HG03378 (cell line): ENCODE measurements at regions not wholly inside any gene's neighbourhood (a gene's known extent, or its start where the extent isn't known, plus 50 kb on each side); places are given as distances from the start of the nearest gene placed in this dataset.

ENCODE experiments used
- ATAC-seq: cut with Tn5 transposase; IDR thresholded peaks from one replicate; pipeline ENCODE4 v1.9.1; 2021; ENCODE audit warnings: mild to moderate bottlenecking, moderate library complexity; ENCODE audit not compliant: unreplicated experiment

DNA sequence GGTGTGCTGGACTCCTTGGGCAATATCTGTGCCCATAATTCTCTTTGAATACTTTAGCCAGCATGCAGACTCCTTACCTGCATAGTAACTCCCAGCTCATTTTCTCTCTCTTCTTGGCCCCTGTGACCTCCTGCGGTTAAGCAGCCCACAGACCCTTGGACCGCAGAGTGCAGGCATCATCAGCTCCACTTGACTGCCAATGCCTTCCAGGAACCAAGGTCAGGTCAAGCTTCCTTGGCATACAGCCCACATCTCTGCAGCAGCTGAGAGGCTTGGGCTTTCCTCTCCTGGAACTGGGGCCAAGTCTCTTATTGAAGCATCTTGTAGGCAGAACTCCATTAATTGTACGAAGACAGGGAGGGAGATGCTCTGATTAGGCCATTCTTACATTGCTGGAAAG is 130.1 kb upstream of the PIEZO2 start:
- no peak for ATAC-seq

DNA sequence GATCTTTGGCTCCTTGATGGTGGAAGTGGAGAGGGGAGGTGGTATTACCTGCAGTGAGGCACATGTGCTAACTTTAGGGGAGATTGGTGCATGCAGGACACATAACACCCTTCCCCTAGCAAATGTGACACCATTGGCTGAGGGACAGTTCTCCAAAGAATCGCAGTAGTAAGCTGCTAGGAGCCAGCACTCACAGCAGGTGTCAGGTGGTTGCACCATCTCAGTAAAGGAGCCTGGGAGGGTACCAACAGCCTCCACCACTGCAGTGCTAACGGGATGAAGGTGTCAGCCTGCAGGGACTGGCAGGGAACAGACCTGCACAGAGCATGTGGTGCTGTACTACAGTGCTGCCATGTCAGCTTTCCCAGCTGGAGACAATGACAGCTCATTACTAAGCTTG is 127.3 kb upstream of the PIEZO2 start:
- no peak for ATAC-seq

DNA sequence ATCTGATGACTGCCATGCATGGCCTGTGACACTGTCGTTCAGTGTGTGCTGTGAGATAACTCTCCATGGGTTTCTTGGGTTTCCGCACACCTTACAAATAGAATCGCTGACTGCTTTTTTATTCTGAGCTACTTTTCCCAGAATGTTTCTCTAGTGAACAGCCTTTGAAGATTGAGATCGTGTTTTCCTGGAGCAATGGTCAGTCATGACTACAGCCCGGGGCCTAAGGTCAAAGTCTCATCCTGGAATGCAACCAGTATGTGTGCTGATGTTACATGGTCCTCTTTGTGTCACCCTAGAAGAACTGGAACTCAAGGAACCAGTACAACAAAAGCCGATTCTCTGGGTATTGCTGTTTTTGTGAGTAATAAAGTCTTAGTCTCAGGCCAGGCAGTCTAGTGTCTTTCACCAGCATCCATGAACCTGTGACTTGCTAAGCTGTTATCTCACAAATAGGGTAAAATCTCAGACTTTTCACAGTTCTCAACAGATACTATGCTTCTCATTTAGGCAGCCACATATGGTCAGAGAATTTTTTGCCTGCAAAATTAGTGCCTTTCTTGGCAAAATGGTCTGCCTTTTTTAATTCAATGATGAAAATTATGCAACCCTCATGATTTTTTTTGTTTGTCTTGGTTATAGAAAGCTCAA is 124.9 kb upstream of the PIEZO2 start:
- ATAC-seq, result no peak

DNA sequence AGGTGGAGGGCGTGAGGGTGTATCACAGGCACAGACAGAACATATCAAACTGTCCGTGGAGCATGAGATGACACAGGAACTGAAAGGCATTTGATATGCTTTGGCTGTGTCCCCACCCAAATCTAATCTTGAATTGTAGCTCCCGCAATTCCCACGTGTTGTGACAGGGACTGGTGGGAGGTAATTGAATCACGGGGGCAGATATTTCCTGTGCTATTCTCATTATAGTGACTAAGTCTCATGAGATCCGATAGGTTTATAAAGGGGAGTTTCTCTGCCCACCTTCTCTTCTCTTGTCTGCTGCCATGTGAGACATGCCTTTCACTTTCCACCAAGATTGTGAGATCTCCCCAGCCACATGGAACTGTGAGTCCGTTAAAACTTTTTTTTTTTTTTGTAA is 123.1 kb upstream of the PIEZO2 start:
- ATAC-seq, result no peak

DNA sequence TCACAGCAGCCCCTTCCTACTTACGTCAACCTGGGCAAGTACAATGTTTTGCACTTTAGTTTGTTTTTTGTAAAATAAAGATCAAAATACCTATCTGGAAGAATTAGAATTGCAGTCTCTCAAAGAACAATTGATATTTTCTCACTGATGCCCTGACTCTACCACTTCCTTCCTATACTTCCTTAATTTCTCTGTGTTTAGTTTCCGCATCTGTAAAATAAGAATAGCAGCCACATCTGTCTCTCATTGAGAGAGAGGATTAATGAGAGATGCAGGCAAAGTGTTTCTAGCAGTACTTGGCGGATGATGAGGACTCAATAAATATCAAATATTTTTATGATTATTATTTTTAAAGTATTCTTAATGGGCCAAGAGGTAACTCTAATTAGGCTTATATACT is 122.6 kb upstream of the PIEZO2 start:
- no peak for ATAC-seq

DNA sequence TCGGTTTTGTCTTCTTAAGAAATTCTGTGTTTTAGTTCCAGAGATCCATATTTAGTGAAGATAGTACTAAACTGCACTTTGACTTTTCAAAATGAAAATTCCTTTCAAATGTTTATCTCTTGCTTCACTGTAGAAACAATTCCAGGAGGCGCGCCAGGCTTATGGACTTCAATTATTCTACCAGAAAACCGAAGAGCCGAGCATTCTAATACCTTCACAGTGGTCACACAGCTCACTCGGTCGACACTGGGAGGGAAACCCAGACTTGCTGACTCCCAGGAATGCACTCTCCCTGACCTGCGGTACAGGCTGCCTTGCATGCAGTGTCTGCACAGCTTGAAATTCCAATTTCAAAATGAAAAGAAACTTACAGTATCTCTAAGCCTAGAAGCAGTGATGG is 119.9 kb upstream of the PIEZO2 start:
- ATAC-seq, result no peak

DNA sequence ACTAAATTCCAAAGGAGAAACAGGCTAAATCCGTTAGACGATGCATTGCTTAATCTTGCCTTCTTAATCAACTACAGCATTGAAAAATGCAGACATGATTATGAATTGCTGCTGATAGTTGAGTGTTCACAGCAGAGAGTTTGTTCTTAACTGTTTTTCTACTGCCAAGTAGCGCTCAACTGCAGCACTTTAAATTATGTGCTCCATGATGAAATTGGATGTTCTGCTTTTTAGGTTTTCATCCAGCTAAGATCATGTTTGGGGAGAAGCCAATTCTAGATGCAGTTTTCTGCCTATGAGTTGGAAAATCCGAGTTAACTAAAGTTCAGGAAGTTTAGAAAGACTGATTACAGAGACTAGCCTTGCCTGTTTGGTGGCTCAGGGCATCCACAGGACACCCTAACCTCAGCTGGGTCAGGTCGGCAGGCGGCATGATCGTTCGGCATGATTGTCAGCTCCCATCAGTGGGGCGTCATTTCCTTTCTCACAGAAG is 119.4 kb upstream of the PIEZO2 start:
- no peak for ATAC-seq

DNA sequence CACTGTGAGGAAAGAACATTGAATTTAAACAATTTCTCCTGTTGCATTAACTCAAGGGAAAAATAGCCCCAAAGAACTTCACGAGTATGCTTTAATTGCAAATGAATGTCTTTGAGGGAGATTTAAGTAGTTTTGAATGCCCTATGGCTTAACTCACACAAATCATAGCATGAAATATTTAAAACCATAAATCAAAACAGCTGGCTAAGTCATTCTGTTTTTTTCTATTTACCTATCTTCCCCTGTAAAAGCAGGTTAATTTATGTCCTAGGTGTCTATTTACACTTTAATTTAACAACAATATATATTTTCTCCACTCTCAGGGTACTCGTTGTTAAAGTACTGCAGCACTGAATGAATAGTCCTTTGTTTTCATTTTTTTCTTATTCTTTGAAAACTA is 118.8 kb upstream of the PIEZO2 start:
- no peak for ATAC-seq

DNA sequence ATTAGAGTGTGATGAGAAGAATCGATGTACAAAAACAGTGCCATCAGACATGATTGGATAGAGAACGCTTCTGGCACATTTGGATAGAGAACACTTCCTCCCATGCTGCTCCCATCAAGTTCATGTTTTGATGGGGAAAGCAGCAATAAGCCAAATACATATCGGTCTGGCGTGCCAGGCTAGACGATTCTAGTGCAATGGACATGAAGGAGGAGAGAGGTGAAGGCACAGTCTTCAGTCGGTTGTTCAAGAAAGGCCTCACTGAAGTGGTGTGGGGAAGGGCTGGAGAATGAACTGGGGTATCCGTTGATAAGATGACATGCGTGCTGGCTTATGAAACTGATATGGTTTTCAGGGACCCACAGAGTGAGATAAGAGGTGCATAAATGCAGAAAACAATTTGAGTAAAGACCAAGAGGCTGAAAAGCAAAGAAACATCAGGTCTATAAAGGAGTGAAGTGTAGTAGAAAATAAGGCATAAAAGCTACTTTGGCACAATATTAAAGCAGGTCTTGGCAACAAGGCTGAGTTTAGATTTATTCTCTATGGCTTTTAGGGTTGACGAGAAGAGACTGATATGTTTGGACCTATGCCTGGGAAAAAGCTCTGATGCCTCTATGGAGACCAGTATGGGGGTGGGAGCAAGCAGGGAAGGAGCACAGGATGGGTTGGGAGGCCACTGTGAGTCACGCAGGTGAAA is 117.6 kb upstream of the PIEZO2 start:
- no peak for ATAC-seq

DNA sequence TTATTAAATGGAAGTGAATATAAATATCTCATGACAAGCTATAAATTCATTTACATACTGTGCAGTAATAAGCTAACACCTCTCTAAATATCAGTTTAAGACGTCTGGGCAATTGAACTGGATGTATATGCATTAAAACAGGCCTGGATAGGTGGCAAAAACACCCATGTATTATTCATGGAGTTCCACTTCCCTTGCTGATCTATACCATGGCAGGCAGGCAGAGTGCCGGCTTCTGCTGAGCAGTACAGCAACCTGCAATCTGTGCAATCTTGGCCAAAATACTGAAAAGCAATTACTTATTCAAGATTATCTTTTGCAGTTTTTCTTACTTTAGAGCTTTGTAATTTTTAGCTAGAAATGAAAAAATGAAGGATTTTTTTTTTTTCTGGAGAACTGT is 112.1 kb upstream of the PIEZO2 start:
- ATAC-seq, result no peak

DNA sequence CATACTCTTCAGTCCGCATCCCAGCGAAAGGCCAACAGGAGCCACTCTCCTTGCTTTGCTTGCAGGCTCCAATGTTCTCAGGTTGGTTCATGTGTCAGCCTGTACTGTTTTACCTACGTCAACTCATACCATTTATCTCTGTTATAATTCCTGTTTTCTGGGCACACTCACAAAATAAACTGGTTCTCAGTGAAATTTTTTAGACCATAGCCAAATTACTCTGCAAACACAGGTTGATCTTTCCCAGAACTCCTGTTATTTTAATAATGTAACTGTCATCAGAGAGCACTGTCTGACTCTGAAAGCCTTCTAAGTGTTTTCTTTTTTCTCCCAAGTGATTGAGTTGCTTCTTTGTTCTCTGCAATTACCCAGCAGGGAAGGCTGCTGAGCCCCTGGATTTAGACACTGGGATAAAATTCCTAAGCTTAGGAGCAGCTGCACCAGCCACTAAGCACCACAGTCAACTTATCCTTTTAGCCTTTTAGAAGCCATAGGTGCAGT is 111.6 kb upstream of the PIEZO2 start:
- no peak for ATAC-seq

DNA sequence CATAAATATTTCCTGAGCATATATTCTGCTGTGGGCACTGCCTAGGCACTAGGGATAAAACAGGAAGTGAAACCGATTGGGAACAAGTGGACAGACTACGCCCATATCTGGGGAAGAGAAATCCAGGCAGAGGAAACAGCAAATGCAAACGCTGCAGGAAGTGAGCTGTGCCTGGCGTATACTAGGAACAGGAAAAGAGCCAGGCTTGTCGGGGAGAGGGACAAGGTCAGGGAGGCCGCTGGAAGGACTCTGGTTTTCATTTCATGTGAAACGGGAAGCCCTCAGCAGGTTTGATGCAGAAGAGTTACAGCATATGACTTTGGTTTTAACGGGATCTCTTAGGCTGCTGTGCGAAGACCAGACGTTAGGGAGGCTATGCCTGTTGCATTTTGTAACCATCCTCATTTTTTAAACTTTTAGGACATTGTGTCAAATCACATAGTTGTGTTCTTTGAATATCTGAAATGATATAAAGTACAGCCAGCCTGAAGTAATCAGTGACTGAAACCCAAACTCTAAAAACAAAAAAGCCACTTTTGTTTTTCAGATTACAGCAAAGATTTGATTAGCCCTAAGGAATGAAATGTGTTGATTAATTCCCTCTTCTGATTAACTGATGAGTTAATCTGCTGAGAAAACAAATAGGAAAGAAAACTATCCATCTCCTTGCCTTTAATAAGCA is 110.2 kb upstream of the PIEZO2 start:
- ATAC-seq, result no peak

DNA sequence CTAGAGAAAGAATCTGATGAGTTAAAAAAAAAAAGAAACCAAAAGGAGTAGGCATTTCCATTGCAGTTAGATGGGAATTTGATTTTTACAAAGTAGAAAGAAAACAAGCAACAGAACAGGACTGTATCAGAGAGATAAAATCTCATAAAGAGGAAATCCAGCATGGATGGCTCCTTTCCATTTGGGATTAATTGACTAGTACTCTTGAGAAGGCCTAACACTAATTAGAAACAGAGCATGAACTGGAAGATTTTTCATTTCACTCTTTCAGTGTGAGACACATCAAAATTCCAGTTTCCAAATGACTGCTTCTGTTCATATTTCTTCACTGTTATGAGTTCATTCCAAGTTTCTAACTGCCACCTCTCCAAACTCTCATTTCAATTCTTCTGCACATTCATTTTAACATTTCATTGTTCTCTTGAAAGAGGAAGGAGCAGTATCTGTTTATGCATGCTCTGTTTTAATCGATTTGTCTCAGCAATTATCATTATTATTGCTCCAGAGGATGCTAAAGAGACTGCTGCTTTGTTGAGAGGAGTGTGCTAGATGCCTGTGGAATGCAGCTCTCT is 108.8 kb upstream of the PIEZO2 start:
- ATAC-seq, result no peak

DNA sequence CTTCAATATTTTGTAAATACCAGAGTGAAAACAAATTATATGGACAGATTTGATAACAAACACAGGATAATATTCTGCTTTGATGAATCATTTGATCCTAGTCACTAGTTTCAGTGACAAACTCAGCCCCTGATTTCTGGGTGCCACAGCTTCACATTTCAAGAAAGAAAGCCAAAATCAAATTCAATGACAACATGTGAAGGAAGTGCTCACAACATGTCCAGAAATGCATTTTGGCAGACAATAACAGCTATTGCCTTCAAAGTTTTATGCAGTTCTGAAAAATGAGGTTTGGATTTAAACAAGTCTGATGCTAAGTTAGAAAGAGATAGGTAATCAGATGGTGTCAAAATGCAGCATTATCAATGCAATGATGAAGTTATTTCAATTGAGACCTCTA is 106.9 kb upstream of the PIEZO2 start:
- ATAC-seq, result no peak

DNA sequence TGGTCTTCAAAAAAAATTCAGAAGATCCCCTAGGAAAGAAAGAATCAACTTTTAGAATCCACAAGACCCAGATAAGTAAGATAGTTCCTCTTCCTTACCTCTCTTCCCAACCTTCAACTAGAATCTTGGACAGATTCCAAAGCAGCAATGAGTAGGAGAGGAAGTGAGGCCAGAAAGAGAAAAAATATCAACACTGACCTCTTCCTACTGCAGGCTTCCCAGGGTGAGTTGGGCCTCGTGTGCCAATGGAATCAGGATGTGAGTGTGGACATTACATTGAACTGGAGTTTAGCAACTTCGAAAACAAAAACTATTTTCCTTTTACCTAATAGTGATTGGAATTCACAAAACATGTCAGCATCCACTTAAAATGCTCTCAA is 102.5 kb upstream of the PIEZO2 start:
- no peak for ATAC-seq

DNA sequence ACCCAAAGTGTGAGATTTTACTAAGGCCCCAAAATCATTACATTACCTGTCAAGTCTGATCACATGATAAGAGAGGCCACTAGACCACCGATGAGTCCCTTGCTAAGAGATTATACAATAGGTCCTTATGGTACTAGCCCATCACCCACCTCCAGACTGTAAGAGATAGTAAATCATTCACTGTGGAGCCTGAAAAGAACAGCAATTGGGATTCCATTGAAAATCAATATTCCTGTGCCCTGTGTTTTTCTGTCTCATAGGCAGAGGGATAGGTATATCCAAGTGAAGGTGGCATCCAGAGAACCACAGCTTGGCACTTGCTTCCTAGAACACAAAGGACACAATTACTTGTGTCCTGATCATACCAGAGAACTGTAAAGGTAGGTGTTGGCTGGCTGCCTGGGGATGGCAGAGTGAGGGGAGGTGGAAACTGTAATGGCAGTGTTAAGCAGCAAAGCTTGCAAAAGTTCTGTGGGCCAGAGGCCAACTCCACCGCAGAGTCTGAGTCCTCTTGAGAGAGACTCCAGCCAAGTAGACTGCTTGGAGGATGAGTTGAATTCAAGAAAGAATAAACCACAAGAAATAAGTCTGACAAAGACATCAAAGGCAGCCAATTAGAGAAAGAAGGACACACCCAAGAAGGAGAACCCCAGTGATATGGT is 102.0 kb upstream of the PIEZO2 start:
- no peak for ATAC-seq

DNA sequence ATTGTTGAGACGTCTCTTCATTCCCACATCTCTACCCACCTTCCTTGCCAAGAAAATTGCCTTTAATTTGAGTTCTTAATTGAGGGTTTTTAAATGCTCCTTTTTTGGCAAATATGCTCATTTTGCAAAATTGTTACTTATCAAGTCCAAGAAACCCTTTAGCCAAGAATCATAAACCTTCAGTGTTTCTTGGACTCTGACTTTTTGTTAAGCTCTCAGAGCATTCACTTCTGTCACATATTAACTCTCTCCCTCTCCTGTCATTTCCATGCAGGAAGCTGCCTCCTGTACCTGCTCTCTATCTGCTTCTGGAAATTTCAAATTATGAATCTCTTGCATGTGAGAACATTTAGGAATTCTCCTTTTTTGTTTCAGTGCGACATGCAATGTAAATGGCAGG is 100.0 kb upstream of the PIEZO2 start:
- no peak for ATAC-seq

DNA sequence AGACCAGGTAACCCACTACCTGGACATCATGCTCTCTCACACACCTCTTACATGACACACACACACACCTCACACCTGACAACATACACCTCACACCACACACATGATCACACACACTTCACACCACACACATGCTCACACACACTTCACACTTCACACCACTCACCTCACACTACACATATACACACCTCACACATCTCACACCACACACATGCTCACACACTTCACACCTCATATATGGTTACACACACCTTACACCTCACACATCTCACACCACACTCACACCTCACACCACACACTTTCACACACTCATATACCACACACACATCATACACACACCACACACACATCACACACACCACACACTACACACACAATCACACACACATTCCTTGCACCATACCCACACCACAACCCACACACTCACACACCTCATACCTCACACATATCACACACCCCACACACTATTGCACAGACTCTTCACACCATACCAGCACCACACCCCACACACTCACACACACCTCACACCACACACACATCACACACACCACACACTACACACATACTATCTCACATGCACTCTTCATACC is 98.1 kb upstream of the PIEZO2 start:
- no peak for ATAC-seq

DNA sequence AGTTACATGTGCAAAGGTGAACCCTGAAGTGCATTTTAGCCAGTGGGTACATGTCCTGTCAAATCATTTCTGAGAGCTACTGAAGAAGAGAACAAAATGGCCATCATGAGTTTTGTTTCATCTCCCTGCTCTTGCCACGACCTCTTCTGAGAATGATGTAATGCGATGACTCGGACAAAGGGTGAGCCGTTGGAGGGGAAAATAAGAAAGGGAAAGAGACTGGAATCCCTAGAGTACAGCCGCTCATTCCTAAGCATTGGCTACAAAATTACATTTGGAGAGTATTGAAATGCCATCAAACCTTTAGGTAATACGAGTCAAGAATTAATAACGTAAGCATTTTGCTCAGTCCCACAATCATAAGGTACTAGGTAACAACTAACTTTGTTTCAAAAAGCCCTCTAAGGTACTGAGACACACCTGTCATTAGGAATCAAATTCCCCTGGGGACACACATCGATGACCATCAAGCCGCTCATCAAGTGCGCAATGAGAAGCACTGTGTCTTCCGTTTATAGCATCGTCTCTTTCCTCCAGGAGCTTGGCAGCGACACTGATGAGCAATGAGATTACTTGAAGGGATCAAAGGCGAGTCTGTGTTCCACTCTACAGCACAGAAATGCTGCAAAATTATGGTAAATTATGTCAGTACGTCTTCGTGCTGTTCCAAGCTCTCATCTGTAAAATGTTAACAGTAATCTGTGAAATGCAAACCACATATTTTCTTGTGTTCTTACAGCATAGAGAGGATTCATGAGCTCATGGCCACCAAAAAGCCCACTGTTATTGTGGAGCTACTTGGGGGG is 97.3 kb upstream of the PIEZO2 start:
- ATAC-seq, result no peak

DNA sequence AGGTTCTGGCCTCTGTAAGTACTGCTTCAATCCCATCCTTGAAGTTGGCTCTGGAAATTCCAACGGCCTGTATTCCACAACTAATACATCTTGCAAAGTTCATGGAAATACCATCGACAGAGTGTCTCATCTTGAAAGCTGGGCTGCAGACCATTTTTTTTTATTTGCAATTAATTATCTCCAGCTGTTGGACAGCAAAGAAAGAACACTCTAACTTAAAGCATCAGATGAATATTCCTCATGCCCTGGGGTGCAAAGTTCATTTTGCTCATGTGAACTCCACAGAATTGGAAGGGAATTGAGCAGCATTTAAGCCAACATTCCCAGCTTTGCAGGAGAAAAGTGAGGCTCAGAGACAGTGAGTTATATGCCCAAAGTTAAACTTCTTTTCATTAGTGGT is 96.5 kb upstream of the PIEZO2 start:
- no peak for ATAC-seq
